ENCODE measurements at regions not wholly inside any gene's neighbourhood (a gene's known extent, or its start where the extent isn't known, plus 50 kb on each side); places are given as distances from the start of the nearest gene placed in this dataset.

DNA sequence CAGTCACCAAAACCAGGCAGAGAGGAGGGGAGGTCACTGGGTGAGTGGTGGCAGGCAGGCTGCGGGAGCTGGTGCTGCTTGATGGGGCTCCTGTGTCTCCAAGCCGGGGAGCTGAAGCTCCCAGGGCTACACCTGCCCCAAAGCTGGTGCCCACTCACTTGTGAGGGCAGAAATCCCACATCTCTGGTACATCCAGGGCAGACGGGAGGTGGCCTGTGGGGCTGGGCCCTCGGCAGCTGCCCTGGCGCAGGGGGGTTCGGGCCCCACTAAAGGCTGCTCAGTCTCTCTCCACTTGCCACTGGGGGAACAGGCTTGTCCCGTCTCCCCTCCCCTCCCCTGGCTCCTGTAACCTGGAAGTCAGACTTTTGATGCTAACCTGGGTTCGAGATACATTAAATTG lies 55.6 kb upstream of the PPARA start:
- TF ChIP-seq, protein P1, sequence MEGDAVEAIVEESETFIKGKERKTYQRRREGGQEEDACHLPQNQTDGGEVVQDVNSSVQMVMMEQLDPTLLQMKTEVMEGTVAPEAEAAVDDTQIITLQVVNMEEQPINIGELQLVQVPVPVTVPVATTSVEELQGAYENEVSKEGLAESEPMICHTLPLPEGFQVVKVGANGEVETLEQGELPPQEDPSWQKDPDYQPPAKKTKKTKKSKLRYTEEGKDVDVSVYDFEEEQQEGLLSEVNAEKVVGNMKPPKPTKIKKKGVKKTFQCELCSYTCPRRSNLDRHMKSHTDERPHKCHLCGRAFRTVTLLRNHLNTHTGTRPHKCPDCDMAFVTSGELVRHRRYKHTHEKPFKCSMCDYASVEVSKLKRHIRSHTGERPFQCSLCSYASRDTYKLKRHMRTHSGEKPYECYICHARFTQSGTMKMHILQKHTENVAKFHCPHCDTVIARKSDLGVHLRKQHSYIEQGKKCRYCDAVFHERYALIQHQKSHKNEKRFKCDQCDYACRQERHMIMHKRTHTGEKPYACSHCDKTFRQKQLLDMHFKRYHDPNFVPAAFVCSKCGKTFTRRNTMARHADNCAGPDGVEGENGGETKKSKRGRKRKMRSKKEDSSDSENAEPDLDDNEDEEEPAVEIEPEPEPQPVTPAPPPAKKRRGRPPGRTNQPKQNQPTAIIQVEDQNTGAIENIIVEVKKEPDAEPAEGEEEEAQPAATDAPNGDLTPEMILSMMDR (IDR thresholded peaks at IDR 0.05): no peak
- TF ChIP-seq POLR2A (IDR thresholded peaks at IDR 0.05): no peak

Data from ovary (tissue), 3 donors.